Tongue (tissue), 1 donor: ENCODE measurements at regions not wholly inside any gene's neighbourhood (a gene's known extent, or its start where the extent isn't known, plus 50 kb on each side); places are given as distances from the start of the nearest gene placed in this dataset.

ENCODE experiments used
- DNase-seq: peaks from one replicate; pipeline ENCODE4 v3.0.0-alpha.2; 2015

GRCh38 chr10:2703953-2704352 is 363.4 kb upstream of the PFKP start:
- DNase-seq = peak; percentile 33

GRCh38 chr10:2701802-2702201 is 365.5 kb upstream of the PFKP start:
- DNase-seq = no peak

- no peak for DNase-seq
Measured at GRCh38 chr10:2700626-2701305, 366.6 kb upstream of the PFKP start.

GRCh38 chr10:2688958-2689357 is 378.4 kb upstream of the PFKP start:
- no peak for DNase-seq

GRCh38 chr10:2686691-2687090 is 380.7 kb upstream of the PFKP start:
- peak; percentile 79 for DNase-seq

- DNase-seq = peak; percentile 70
Measured at GRCh38 chr10:2682491-2682890, 384.9 kb upstream of the PFKP start.

- peak; percentile 65 for DNase-seq
Measured at GRCh38 chr10:2681891-2682290, 385.5 kb upstream of the PFKP start.

GRCh38 chr10:2680821-2681220 is 386.5 kb upstream of the PFKP start:
- DNase-seq = peak; percentile 74

GRCh38 chr10:2679646-2680045 is 387.7 kb upstream of the PFKP start:
- no peak for DNase-seq

- no peak for DNase-seq
Measured at GRCh38 chr10:2676455-2676854, 390.9 kb upstream of the PFKP start.

- no peak for DNase-seq
Measured at GRCh38 chr10:2674451-2674850, 392.9 kb upstream of the PFKP start.

GRCh38 chr10:2670864-2671263 is 396.5 kb upstream of the PFKP start:
- DNase-seq = no peak

- DNase-seq = no peak
Measured at GRCh38 chr10:2665772-2666171, 401.6 kb upstream of the PFKP start.

- DNase-seq = no peak
Measured at GRCh38 chr10:2660276-2660675, 407.1 kb upstream of the PFKP start.

- no peak for DNase-seq
Measured at GRCh38 chr10:2659660-2660209, 407.6 kb upstream of the PFKP start.

- no peak for DNase-seq
Measured at GRCh38 chr10:2658780-2659179, 408.6 kb upstream of the PFKP start.

- no peak for DNase-seq
Measured at GRCh38 chr10:2650328-2650727, 417.0 kb upstream of the PFKP start.

GRCh38 chr10:2641028-2641427 is 426.3 kb upstream of the PFKP start:
- no peak for DNase-seq

- no peak for DNase-seq
Measured at GRCh38 chr10:2633630-2634029, 433.7 kb upstream of the PFKP start.

- DNase-seq = no peak
Measured at GRCh38 chr10:2631557-2632205, 435.7 kb upstream of the PFKP start.

- DNase-seq = no peak
Measured at GRCh38 chr10:2628705-2629104, 438.6 kb upstream of the PFKP start.

GRCh38 chr10:2627969-2628368 is 439.4 kb upstream of the PFKP start:
- no peak for DNase-seq

- no peak for DNase-seq
Measured at GRCh38 chr10:2625094-2625493, 442.3 kb upstream of the PFKP start.

GRCh38 chr10:2623675-2624274 is 443.6 kb upstream of the PFKP start:
- no peak for DNase-seq
